ENCODE measurements at regions not wholly inside any gene's neighbourhood (a gene's known extent, or its start where the extent isn't known, plus 50 kb on each side); places are given as distances from the start of the nearest gene placed in this dataset.

- no peak for DNase-seq (ENCODE audit: low spot score in 2 of 2)
- Histone ChIP-seq H3K9me3 (no peaks in the 10 kb centered on the region), H3K27ac (no peak overlapping the region), H3K4me1 (no peaks in the 10 kb centered on the region), H3K4me3 (no peak overlapping the region), H3K36me3 (no peaks in the 10 kb centered on the region), H3K27me3 (no peaks in the 10 kb centered on the region)
- no peak for TF ChIP-seq POLR2AphosphoS5 (IDR thresholded peaks at IDR 0.05)
- no peak for TF ChIP-seq POLR2A (IDR thresholded peaks at IDR 0.05)
- TF ChIP-seq CTCF (IDR thresholded peaks at IDR 0.05): no peak
- intact Hi-C loops (cut with DNase I; ENCODE audit: low total_unique reads): no loop called here
These were observed 138.9 kb upstream of the TMEFF2 start for GRCh38 chr2:192333642-192334041.

GRCh38 chr2:192328297-192328696 lies 133.6 kb upstream of the TMEFF2 start:
- DNase-seq (ENCODE audit: low spot score in 2 of 2): no peak
- H3K9me3 ChIP-seq: no peaks in the 10 kb centered on the region
- H3K27ac ChIP-seq: no peak overlapping the region
- TF ChIP-seq CTCF (IDR thresholded peaks at IDR 0.05): no peak
- TF ChIP-seq POLR2AphosphoS5 (IDR thresholded peaks at IDR 0.05): no peak
- TF ChIP-seq POLR2A (IDR thresholded peaks at IDR 0.05): no peak
- no peaks in the 10 kb centered on the region for H3K27me3 ChIP-seq
- H3K4me3 ChIP-seq: no peak overlapping the region
- intact Hi-C loops (cut with DNase I; ENCODE audit: low total_unique reads): no loop called here
- no peaks in the 10 kb centered on the region for H3K36me3 ChIP-seq
- no peaks in the 10 kb centered on the region for H3K4me1 ChIP-seq

GRCh38 chr2:192327576-192327975 lies 132.8 kb upstream of the TMEFF2 start:
- H3K9me3 ChIP-seq: no peaks in the 10 kb centered on the region
- no peak for TF ChIP-seq POLR2A (IDR thresholded peaks at IDR 0.05)
- no peak for TF ChIP-seq POLR2AphosphoS5 (IDR thresholded peaks at IDR 0.05)
- TF ChIP-seq CTCF (IDR thresholded peaks at IDR 0.05): no peak
- H3K4me1 ChIP-seq: no peaks in the 10 kb centered on the region
- H3K27ac ChIP-seq: no peak overlapping the region
- intact Hi-C loops (cut with DNase I; ENCODE audit: low total_unique reads): no loop called here
- no peaks in the 10 kb centered on the region for H3K27me3 ChIP-seq
- no peaks in the 10 kb centered on the region for H3K36me3 ChIP-seq
- no peak overlapping the region for H3K4me3 ChIP-seq
- no peak for DNase-seq (ENCODE audit: low spot score in 2 of 2)

GRCh38 chr2:192315543-192315942 lies 120.8 kb upstream of the TMEFF2 start:
- Histone ChIP-seq H3K36me3 (no peaks in the 10 kb centered on the region), H3K4me3 (no peak overlapping the region), H3K27ac (no peak overlapping the region), H3K27me3 (no peaks in the 10 kb centered on the region), H3K4me1 (no peaks in the 10 kb centered on the region), H3K9me3 (peaks cover 5 to 13% of the 10 kb centered on the region in 2 donors)
- intact Hi-C loops (cut with DNase I; ENCODE audit: low total_unique reads): no loop called here
- no peak for DNase-seq (ENCODE audit: low spot score in 2 of 2)
- no peak for TF ChIP-seq POLR2AphosphoS5 (IDR thresholded peaks at IDR 0.05)
- TF ChIP-seq CTCF (IDR thresholded peaks at IDR 0.05): no peak
- no peak for TF ChIP-seq POLR2A (IDR thresholded peaks at IDR 0.05)

GRCh38 chr2:192314800-192315481 lies 120.2 kb upstream of the TMEFF2 start:
- Histone ChIP-seq H3K4me1 (no peaks in the 10 kb centered on the region), H3K36me3 (no peaks in the 10 kb centered on the region), H3K9me3 (peaks cover 5 to 13% of the 10 kb centered on the region in 2 donors), H3K27me3 (no peaks in the 10 kb centered on the region), H3K4me3 (no peak overlapping the region), H3K27ac (no peak overlapping the region)
- DNase-seq (ENCODE audit: low spot score in 2 of 2): no peak
- TF ChIP-seq CTCF (IDR thresholded peaks at IDR 0.05): no peak
- no peak for TF ChIP-seq POLR2AphosphoS5 (IDR thresholded peaks at IDR 0.05)
- TF ChIP-seq POLR2A (IDR thresholded peaks at IDR 0.05): no peak
- intact Hi-C loops (cut with DNase I; ENCODE audit: low total_unique reads): no loop called here

Measured in breast epithelium (tissue), 4 donors.